Left forelimb (tissue), 1 donor: ENCODE measurements at regions not wholly inside any gene's neighbourhood (a gene's known extent, or its start where the extent isn't known, plus 50 kb on each side); places are given as distances from the start of the nearest gene placed in this dataset.
A peak's percentile ranks its signal among the peaks of the same experiment; 100 is the strongest.
"Not testable (repeated sequence)": the region's sequence is repeated elsewhere in the genome, so short reads cannot be mapped to it uniquely, and the experiment has no call there.

Experiments used
- DNase-seq: peaks from one replicate; pipeline ENCODE4 v3.0.0-alpha.2; 2018; ENCODE audit warnings: low spot score

DNA sequence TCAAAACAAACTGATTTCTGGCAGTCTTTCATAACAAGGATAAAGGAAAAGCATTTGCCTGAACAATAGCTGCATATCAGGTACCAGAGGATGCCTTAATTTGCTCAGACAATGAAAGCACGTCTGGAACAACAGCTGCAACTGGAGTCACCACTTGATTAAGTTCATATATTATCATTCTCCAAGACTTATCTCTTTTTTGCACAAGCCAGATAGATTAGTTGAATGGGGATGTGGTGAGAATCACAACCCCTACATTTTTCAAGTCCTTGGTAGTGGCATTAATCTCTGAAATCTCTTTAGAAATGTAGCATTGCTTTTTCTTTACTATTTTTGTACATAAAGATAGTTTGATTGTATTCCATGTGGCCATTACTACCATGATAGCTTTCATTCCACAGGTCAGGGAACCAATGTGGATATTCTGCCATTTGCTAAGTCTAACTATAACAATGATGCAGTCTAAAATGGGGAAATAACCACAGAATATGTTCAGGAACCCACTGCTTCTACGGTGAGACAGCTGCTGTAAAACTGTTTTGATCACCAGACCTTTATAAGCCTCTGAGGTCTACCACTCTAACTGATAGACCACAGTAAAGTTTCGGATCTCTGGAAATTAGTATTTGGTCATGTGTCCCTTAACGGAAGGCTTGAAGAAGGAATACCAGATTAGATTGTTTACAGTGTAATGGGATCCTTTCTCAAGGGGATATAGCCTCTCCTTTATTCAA is 1176.2 kb downstream of the DNAJB9 start:
- no peak for DNase-seq

GRCh38 chr7:109751241-109751640 is 1181.6 kb downstream of the DNAJB9 start:
- no peak for DNase-seq

GRCh38 chr7:109752068-109752467 is 1182.4 kb downstream of the DNAJB9 start:
- DNase-seq: no peak

DNA sequence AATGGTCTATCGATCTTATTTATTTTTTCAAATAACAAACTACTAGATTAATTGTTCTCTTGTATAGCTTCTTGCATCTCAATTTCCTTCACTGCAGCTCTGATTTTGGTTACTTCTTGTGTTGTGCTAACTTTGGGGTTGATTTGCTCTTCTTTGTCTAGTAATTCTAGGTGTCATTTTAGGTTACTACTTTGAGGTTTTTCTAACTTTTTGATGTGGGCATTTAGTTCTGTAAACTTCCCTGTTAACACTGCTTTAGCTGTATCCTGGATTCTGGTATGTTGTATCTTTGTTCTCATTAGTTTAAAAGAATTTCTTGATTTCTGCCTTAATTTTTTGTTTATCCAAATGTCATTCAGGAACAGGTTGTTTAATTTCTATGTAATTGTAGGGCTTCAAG is 1188.0 kb downstream of the DNAJB9 start:
- no peak for DNase-seq

DNA sequence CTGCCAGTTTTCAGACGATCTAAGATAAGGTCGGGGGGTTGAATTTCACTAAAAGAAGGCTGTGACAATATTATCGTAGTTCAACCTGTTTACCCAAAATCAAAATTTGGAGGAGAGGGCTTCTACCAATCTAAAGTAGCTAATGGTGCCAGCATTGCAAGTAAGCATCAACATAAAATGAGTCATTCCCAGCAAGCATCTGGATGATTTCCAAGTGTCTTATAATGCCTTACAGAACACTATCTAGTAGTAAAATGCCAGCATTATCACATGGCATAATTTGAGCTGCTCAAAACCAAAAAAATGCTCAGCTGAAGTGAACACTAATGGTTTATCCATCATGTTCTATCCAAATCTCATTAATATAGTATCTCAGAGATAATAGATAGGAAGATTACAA is 1193.9 kb downstream of the DNAJB9 start:
- no peak for DNase-seq

- DNase-seq: no peak
These were observed 1202.5 kb downstream of the DNAJB9 start for GRCh38 chr7:109772161-109772560.

GRCh38 chr7:109782806-109783205 is 1213.1 kb downstream of the DNAJB9 start:
- DNase-seq: no peak

GRCh38 chr7:109806548-109806947 is 1236.9 kb downstream of the DNAJB9 start:
- no peak for DNase-seq

DNA sequence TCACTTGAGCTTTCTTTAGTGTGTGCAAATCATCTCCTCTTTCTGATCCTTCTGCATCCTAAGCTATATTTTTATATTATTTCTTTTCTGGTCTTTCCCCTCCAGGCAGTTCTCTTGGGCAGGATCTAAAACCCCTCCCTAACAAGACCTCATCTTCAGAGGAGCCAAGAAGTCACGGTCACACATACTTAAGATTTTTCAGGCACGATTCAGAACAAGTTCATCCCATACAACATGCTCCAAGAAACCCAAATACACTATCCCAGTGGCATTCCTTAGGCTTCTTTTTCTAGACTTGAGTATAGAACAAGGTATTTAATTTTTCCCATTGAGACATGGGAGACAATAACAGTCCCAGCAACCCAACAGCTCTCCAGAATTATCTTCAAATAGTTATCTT is 1251.5 kb downstream of the DNAJB9 start:
- DNase-seq: no peak

DNA sequence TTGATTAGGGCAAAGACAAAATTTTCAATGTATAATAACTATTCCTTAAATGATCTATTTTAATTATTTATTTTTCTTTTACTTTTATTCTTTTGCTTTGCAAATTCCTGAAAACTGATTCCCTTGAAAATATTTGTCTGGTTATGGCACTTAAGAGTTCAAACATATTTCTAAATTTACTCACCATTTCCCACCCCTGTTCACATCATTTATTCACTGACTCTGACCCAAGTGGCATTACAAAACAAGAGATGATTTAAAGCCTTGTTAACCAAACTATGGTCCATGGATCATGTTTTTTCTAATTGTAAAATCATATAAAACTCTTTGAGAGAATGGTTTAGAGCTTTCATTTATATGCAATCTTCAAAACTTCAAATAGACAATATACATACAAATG is 1256.1 kb upstream of the LRRN3 start:
- DNase-seq: no peak

DNA sequence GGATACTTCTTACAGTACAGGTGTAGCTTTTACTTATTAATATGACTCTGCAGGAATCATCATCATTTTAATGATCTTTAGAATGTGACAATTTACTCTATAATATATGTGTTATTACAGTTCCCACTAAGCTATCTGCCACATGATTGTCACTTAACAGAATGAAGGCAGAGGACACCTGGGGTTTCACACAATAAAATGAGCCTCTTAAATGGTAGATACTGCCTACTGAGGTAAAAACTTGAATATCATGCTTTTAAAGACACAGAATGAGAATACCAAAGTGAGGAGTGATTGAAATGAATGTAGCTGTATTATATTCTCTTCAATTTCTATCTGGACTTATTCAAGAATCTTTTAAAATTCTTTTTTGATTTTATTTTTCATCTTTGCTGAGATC is 1255.3 kb upstream of the LRRN3 start:
- no peak for DNase-seq

- no peak for DNase-seq
These were observed 1254.9 kb upstream of the LRRN3 start for GRCh38 chr7:109836016-109836415.

GRCh38 chr7:109842386-109842785 is 1248.5 kb upstream of the LRRN3 start:
- DNase-seq: no peak

DNA sequence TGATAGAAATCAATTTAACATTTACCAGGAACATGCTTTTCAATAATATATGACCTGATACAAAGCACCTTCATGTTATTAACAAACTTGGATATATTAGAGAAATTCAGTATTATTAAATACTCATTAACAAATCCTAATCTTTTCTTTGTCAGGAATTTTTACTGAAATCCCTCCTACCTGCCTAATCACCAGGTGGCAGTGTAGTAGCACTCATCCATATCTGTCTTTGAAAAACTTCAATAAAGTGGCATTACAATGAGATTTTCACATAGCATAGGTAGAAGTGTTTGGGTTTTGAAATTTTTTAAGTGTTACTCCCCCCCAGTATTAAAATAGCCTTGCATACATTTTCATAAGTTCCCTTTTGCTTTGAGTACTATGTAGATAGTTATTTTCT is 1246.6 kb upstream of the LRRN3 start:
- DNase-seq: no peak

DNA sequence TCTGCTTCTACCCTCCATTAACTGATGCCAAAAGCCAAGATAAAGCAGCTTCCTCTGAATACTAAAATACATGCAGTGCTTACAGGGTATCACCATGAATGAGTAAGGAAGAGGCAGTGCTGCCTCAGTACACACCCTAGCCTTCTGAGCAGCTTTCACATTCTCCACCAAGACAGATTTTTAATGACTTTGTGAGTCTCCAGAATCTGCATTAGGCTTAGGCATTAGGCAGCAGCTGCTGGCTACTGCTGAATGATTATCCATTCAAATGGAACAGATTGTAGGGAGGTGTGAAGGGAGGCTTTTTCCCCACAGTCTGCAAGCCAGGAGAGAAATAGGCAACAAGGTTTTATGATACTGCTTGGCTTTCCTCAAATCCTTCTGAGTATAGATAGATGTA is 1226.7 kb upstream of the LRRN3 start:
- DNase-seq: no peak

DNA sequence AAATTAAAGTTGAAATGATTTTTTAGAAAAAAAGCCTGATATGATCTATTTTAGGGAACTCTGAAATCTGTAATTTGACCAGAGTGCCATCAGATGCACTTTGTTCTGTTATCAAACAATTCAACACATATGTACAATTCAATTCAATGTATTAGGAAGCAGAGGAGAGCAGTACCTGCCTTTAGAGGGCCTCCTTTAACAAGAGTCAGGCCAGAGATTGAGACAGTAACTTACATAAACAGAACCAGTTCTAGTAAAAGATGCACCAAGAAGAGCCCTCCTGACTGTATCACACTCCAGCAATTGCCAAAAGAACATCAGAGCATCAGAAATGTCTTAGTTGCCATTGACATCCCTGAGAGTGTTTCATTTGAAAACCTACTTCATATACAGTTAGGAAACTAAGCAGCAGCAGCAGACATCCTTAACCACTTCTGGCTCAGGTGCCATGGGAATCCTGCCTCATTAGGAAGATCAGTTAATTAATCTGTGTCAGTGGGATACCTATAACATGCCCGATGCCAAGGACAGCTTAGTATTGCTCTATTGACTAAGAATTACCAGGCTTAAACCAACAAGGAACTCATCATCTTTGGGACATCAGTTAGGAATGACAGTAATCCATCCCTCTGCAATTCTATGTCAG is 1222.6 kb upstream of the LRRN3 start:
- no peak for DNase-seq

- peak; percentile 55 for DNase-seq
These were observed 1217.6 kb upstream of the LRRN3 start for GRCh38 chr7:109873296-109873695.

GRCh38 chr7:109879287-109879828 is 1211.6 kb upstream of the LRRN3 start:
- DNase-seq: no peak

DNA sequence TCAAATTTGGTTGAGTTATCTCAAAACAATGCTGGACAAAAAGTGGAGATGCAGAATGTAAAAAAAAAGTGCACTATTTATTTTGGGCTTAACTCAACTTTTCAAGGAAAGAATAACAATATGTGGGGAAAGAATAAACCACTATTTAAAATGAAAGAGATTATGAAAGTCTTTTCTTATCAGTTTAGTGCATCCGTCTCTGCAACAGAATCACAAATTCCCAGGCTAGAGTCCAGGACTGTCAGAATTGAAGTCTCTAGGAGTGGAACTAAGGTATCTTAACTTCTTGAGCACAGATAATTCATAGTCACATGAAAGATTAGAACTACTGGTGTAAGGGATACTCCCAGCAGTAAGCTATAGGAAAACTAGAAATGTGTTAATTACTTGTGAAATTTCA is 1200.3 kb upstream of the LRRN3 start:
- DNase-seq: no peak

GRCh38 chr7:109893231-109893630 is 1197.7 kb upstream of the LRRN3 start:
- no peak for DNase-seq

DNA sequence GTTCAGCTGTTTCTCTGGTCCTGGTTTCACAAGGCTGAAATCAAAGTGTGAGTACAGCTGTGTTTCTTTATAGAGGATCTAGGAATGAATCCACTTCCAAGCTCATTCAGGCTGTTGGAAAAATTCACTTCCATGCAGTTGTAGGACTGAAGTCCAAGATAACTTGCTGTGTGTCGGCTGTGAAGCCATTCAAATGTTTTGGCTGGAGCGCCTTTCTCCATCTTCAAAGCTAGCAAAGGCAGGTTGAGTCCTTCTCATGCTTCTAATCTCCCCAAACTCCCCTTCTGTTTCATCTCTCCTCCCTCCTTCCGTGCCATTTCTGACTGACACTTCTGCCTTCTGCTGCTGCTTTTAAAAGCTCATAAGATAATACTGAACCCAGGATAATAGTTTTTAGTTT is 1195.4 kb upstream of the LRRN3 start:
- no peak for DNase-seq

GRCh38 chr7:109901926-109902325 is 1189.0 kb upstream of the LRRN3 start:
- no peak for DNase-seq

DNA sequence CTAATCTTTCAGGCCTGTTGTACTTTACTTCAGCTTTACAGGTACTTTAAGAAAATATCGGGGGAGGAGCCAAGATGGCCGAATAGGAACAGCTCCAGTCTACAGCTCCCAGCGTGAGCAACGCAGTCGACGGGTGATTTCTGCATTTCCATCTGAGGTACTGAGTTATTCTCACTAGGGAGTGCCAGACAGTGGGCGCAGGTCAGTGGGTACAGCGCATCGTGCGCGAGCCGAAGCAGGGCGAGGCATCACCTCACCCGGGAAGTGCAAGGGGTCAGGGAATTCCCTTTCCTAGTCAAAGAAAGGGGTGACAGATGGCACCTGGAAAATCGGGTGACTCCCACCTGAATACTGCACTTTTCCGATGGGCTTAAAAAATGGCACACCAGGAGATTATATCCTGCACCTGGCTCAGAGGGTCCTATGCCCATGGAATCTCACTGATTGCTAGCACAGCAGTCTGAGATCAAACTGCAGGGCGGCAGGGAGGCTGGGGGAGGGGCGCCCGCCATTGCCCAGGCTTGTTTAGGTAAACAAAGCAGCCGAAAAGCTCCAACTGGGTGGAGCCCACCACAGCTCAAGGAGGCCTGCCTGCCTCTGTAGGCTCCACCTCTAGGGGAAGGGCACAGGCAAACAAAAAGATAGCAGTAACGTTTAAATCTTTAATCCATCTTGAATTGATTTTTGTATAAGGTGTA is 1185.4 kb upstream of the LRRN3 start:
- DNase-seq: not testable (repeated sequence)
